Medulla oblongata (tissue), 1 donor: ENCODE measurements at regions not wholly inside any gene's neighbourhood (a gene's known extent, or its start where the extent isn't known, plus 50 kb on each side); places are given as distances from the start of the nearest gene placed in this dataset.
"Not testable (repeated sequence)": the region's sequence is repeated elsewhere in the genome, so short reads cannot be mapped to it uniquely, and the experiment has no call there.

Source experiments
- DNase-seq: peaks from one replicate; pipeline ENCODE4 v3.0.0-alpha.2; 2015; ENCODE audit errors: extremely low spot score

DNA sequence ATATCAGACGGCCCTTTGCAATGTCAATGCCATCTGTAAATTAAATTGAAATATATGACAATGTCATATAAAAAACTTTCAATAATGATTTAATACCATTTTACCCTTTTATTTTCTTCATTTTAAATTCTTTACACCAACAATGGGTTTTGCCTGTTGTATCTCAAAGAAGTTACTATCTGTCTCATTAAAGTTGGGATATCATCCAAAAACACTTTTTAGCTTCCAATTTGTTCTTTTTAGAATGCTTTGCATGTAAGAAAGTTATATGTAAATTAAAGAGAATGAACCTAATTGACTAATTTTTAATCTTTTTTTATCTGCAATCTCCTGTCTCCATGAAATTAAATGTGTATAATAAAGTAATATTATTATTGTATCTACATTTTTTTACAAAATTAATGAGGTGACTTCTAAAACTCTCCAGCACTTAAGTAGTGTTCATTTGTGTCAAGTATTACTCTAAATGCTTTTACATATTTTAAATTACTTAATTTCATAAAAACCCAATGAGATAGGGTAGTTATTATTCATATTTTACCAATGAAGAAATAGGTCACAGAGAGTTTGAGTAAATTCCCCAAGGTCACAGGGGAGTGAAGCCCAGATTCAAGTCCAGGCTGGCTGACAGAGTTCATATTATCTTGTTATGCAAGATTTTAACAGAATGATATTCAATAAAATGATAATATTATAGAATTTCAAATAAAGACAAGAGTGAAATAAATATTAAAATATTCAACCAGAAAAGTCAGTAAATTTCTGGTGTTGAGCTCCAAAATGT, 673.0 kb upstream of the FLRT2 start:
- no peak for DNase-seq

- no peak for DNase-seq
Observed at GRCh38 chr14:84857571-84857970, 672.4 kb upstream of the FLRT2 start.

DNA sequence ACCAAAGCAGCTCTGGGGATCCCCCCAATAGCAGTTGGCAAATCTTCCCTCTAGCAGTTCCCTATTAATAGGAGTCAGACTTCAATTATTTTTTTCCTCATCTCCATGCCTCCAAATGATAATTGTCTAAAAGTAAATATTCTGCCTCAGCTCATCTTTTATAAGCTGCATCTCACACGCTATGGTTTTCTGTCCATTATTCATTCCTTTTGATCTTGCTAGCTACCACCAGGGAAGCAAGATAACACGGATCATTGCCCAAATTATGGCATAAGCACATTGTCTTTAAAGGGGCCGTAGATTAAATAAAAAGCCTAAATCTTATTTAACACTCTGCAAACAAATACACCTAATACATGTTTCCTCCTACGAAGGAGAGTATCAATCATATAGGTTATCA, 670.8 kb upstream of the FLRT2 start:
- DNase-seq = no peak

DNA sequence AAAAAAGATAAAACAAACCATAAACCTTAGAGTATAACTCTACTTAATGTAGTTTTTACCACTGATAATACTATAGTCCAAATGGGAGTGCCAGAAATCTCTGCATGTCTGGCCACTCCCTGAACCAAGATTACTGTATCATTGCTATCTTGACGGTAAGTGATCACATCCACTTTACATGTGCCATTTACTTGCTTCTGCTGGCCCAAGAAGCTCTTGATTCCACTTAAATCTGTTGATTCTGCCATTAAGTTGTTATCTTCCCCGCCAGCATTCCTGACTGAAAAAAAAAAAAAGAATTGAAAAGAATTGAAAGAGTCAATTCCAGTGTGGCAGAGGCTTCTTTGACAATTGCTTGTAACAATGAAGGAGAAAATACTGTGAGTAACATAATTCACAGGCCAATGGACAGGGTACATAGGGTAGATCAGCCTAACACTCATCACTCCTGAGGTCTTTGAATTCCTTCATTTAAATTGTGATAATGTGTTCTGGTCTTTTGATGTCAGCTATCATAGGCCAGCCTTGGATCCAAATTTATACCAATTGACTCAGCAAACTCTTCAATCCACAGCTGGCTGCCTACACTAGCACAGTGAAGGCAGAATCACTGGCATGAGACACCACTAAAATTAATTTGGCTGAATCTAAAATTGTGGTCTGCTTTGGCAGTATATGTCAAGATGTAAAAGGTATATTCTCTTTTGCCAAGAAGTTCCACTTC, 665.2 kb upstream of the FLRT2 start:
- no peak for DNase-seq

GRCh38 chr14:84871734-84872133, 658.2 kb upstream of the FLRT2 start:
- no peak for DNase-seq

- DNase-seq = no peak
Observed at GRCh38 chr14:84874436-84874835, 655.5 kb upstream of the FLRT2 start.

DNA sequence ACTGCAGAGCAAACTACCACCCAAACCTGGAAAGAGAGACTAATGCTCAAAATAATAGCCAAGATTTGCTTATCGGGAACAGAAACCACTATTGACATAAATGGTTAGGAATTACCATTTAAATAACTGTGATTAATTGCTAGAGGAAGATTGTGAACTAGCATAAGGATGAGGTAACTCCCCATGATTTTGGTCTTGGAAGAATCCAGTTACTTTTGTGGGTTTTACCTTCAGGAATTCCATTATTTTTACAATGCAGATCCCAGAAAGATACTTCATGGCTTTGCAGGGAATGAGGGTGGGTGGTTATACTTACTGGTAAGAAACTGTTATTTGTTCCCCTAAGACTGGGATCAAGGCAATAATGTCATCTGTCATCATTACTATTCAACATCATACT, 652.9 kb upstream of the FLRT2 start:
- DNase-seq = no peak

DNA sequence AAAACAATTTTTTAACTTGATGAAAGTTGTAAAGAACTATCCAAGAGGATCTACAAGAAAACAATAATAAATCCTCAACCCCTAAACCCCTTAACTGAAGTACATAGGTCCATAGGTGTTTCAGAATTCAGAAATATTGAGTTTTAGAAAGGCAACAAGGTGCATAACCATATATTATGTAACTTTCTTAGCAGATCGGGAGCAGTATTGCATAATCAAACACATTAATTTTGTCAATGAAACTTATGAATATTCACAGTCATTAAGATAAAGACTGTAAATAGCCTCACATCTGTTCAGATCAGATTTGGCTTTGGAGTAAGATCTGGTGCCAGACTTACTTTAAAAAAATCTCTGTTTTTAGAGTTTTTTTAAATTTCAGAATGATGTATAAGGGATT, 647.1 kb upstream of the FLRT2 start:
- no peak for DNase-seq

DNA sequence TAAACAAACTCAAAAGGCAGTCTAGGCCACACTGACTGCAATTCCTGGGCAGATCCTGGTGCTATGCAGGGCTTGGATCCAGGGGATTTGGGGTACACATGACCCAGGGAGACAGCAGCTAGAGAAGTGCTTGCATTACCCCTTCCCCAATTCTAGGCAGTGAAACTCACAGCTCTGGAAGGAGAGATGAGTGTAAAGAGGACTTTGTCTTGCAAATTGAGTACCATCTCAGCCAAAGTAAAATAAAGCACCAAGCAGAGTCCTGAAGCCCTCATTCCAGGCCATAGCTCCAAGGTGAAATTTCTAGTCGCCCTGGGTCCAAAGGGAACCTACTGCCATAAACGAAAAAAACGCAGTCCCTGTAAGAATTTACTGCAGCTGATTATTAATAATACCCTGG, 644.9 kb upstream of the FLRT2 start:
- no peak for DNase-seq

GRCh38 chr14:84891404-84891803, 638.5 kb upstream of the FLRT2 start:
- no peak for DNase-seq

DNA sequence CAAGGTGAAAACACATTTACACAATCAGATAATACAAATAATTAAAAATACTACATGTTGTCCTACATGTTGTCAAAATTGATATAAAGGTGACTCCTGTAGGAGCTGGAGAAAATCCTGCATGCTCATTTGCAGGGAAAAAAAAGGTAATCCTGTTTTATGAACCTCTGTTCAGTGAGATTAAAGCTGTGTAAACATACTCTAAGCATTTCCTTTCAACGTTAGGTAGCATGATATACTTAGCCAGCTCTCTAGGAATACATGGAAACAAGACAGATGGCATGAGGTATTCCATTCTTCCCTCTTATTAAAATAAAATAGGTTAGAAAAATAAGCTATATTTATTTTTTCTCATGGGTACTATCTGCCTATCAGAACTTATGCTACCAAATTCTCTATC, 635.7 kb upstream of the FLRT2 start:
- no peak for DNase-seq

DNA sequence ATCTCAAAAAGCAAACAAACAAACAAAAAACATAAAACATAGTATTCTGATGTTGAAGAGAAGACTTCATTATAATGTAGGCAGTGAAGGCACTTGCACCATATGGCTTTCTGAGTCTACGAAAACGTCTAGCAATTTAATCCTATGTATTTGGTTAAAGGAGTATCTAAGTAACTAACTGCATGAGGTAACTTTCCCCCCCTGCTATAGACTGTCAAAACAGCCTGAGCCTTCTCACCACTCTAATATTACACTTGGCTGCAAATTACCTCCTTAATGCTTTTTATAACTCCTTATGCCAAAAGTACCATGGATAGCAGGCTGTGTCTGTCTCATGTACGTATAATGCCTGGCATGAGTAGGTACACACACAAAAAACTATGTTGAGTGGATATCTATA, 607.6 kb upstream of the FLRT2 start:
- DNase-seq = no peak

DNA sequence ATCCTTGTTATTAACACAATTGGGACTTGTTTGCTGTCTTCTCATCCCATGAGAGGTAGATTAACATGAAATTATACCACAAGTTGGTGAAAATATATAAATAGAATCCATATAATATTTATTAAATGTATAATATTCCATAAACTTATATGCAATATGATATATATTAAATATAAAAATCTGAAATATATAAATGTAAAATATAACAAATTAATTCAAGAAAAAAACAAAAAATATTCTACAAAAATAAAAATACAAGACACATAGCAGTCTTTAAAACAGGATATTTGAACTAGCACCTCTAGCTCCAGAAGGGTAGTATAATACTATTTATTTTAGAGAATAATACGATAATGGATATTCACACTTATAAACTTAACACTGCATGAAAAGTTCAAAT, 603.3 kb upstream of the FLRT2 start:
- no peak for DNase-seq

GRCh38 chr14:84927096-84927827, 602.7 kb upstream of the FLRT2 start:
- no peak for DNase-seq

- DNase-seq = no peak
Observed at GRCh38 chr14:84929086-84929485, 600.9 kb upstream of the FLRT2 start.

- DNase-seq = no peak
Observed at GRCh38 chr14:84929834-84930233, 600.1 kb upstream of the FLRT2 start.

GRCh38 chr14:84937016-84937415, 592.9 kb upstream of the FLRT2 start:
- no peak for DNase-seq

GRCh38 chr14:84937449-84937848, 592.5 kb upstream of the FLRT2 start:
- DNase-seq = no peak

- DNase-seq = not testable (repeated sequence)
Observed at GRCh38 chr14:84944901-84945300, 585.0 kb upstream of the FLRT2 start.

- DNase-seq = no peak
Observed at GRCh38 chr14:84959851-84960520, 570.0 kb upstream of the FLRT2 start.

DNA sequence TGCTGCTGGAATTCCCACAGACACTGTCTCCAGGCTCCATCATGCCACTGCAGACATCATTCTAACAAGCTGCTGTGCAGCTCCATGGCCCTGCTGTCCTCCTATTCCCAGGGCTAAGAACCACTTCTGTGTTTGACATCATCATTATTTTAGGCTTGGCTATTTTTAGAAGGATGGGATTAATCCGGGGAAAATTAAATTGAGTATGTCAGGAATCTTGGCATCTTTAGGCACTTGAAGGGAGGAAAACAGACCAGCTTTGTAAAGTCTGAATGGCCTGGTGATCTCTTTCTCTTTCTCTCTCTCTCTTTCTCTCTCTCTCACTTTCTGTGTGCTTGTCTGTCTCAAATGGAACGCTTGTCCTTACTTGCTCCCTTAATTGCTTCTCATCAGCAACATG, 568.3 kb upstream of the FLRT2 start:
- peak; percentile 52 for DNase-seq

- DNase-seq = no peak
Observed at GRCh38 chr14:84963518-84963917, 566.4 kb upstream of the FLRT2 start.
